SK-N-SH (cell line): ENCODE measurements at regions not wholly inside any gene's neighbourhood (a gene's known extent, or its start where the extent isn't known, plus 50 kb on each side); places are given as distances from the start of the nearest gene placed in this dataset.

Experiments
- CTCF ChIA-PET: fragments of 300-600, 350-600 bp; formaldehyde crosslinking; extraction: SDS; loops from one replicate; lab custom pipeline; 2021; lab: Yijun Ruan, JAX
- POLR2A ChIA-PET: fragments of 350-600 bp; sonication (Branson Sonifier 250); formaldehyde crosslinking; extraction: SDS; loops from one replicate; lab custom pipeline; 2020; ENCODE audit warnings: antibody characterized with exemption, inconsistent platforms; lab: Yijun Ruan, JAX
- DNase-seq: peaks from one replicate; pipeline ENCODE4 v3.0.0; 2012
- H2AFZ ChIP-seq: fragments of 200-600 bp; sonication (generic); 2 replicates; pipeline ENCODE4 v1.8.1; 2016; ENCODE audit warnings: antibody characterized with exemption, mild to moderate bottlenecking, low read depth
- H3F3A ChIP-seq: fragments of 200-600 bp; sonication (generic); replicated peaks from 2 replicates; pipeline ENCODE3; 2016; ENCODE audit warnings: antibody characterized with exemption, mild to moderate bottlenecking; ENCODE audit not compliant: insufficient read depth
- H3K27ac ChIP-seq, 2 experiments: fragments of 200-500 bp in 1 of 2; fragments of 200-600 bp in 1 of 2; sonication (Bioruptor generic) in 1 of 2; sonication (generic), shearing (Covaris generic) in 1 of 2; 2 replicates each; pipeline versions ENCODE4 v1.5.1 to v1.6.1; 2014 to 2016; ENCODE audit warnings: low read depth in 2 of 2, inconsistent platforms in 1 of 2, low read length in 1 of 2, mild to moderate bottlenecking in 1 of 2, mixed read lengths in 1 of 2
- H3K27me3 ChIP-seq: fragments of 200-600 bp; sonication (generic), shearing (Covaris generic); 2 replicates; pipeline ENCODE4 v1.6.1; 2016; ENCODE audit warnings: mixed run types; ENCODE audit not compliant: insufficient read depth
- H3K36me3 ChIP-seq, 2 experiments: fragments of 200-500 bp in 1 of 2; fragments of 200-600 bp in 1 of 2; sonication (Bioruptor generic) in 1 of 2; sonication (generic) in 1 of 2; replicated peaks in 1 of 2; 2 replicates each; pipeline versions ENCODE3 to v1.5.1; 2014 to 2016; ENCODE audit warnings: low read length in 1 of 2, mild to moderate bottlenecking in 1 of 2; ENCODE audit not compliant: insufficient read depth in 2 of 2, control insufficient read depth in 1 of 2
- H3K4me1 ChIP-seq, 2 experiments: fragments of 200-500 bp in 1 of 2; fragments of 200-600 bp in 1 of 2; sonication (Bioruptor generic) in 1 of 2; sonication (generic), shearing (Covaris generic) in 1 of 2; 2 replicates each; pipeline versions ENCODE4 v1.5.1 to v1.6.1; 2014 to 2016; ENCODE audit warnings: low read depth in 1 of 2, low read length in 1 of 2, mixed run types in 1 of 2; ENCODE audit not compliant: insufficient read depth in 2 of 2, control insufficient read depth in 1 of 2
- H3K4me2 ChIP-seq: fragments of 200-600 bp; sonication (generic), shearing (Covaris generic); 2 replicates; pipeline ENCODE4 v1.6.1; 2017; ENCODE audit warnings: mixed run types
- H3K4me3 ChIP-seq, 2 experiments: fragments of 200-500 bp in 1 of 2; fragments of 200-600 bp in 1 of 2; sonication (Bioruptor generic) in 1 of 2; sonication (generic), shearing (Covaris generic) in 1 of 2; 2 replicates each; pipeline versions ENCODE4 v1.5.1 to v1.8.1; 2014 to 2016; ENCODE audit warnings: low read depth in 2 of 2, inconsistent platforms in 1 of 2, low read length in 1 of 2, mild to moderate bottlenecking in 1 of 2, mixed read lengths in 1 of 2, moderate library complexity in 1 of 2
- H3K79me2 ChIP-seq: fragments of 200-600 bp; sonication (generic); 2 replicates; pipeline ENCODE4 v1.8.1; 2017; ENCODE audit warnings: mild to moderate bottlenecking; ENCODE audit not compliant: insufficient read depth
- H3K9ac ChIP-seq: fragments of 200-600 bp; sonication (generic); 2 replicates; pipeline ENCODE4 v1.6.1; 2017; ENCODE audit warnings: mixed run types
- H3K9me2 ChIP-seq: fragments of 200-600 bp; sonication (generic); 2 replicates; pipeline ENCODE4 v1.6.1; 2017; ENCODE audit warnings: mixed run types
- H3K9me3 ChIP-seq: fragments of 200-600 bp; sonication (generic); 2 replicates; pipeline ENCODE4 v1.6.1; 2017; ENCODE audit warnings: mixed run types, mild to moderate bottlenecking, moderate library complexity
- H4K20me1 ChIP-seq: fragments of 200-600 bp; sonication (generic); 2 replicates; pipeline ENCODE4 v1.6.1; 2017; ENCODE audit warnings: mild to moderate bottlenecking, mixed run types; ENCODE audit not compliant: insufficient read depth
- ELF1 ChIP-seq: IDR thresholded peaks from 2 replicates; pipeline ENCODE4 v1.4.0; 2012
- EP300 ChIP-seq, 2 experiments: IDR thresholded peaks; 2 replicates each; pipeline versions ENCODE4 v1.4.0 to v1.6.1; 2012; ENCODE audit warnings: borderline replicate concordance in 1 of 2, low read depth in 1 of 2, low read length in 1 of 2
- EZH2phosphoT487 ChIP-seq: fragments of 200-600 bp; sonication (generic); IDR thresholded peaks from 2 replicates; pipeline ENCODE4 v1.6.1; 2017; ENCODE audit warnings: low read depth, mixed run types, mild to moderate bottlenecking, antibody characterized with exemption, moderate library complexity, borderline replicate concordance
- FOXJ3 ChIP-seq: sonication (generic); formaldehyde crosslinking; IDR thresholded peaks from 2 replicates; pipeline ENCODE4 v1.5.1; 2020; ENCODE audit warnings: mild to moderate bottlenecking, missing genetic modification reagents
- MXI1 ChIP-seq: IDR thresholded peaks from 2 replicates; pipeline ENCODE4 v1.6.1; 2012; ENCODE audit warnings: mild to moderate bottlenecking, low read depth, low read length, improper control_type of control experiment
- NRF1 ChIP-seq: IDR thresholded peaks from 2 replicates; pipeline ENCODE4 v1.6.1; 2012; ENCODE audit warnings: low read depth, mild to moderate bottlenecking, low read length
- RCOR1 ChIP-seq: fragments of 150-350 bp; IDR thresholded peaks from 2 replicates; pipeline ENCODE4 v1.6.1; 2017; ENCODE audit warnings: antibody characterized with exemption, low read length
- RFX5 ChIP-seq: IDR thresholded peaks from 2 replicates; pipeline ENCODE4 v1.6.1; 2012; ENCODE audit warnings: mild to moderate bottlenecking, improper control_type of control experiment, low read length
- WGBS: methylation state at CpG from one replicate; pipeline ENCODE4 v1.1.6; 2017; ENCODE audit warnings: low lambda C conversion rate; 5-methylcytosine and 5-hydroxymethylcytosine counted together
- TF ChIP-seq, protein P1 (sequence below): IDR thresholded peaks from 2 replicates; pipeline ENCODE4; 2012
- TF ChIP-seq, protein P2 (sequence below): fragments of 150-350 bp; IDR thresholded peaks from 2 replicates; pipeline ENCODE4 v1.6.1; 2017; ENCODE audit warnings: antibody characterized with exemption, low read length, low read depth, borderline replicate concordance
- TF ChIP-seq, protein P3 (sequence below): fragments of 150-350 bp; IDR thresholded peaks from 2 replicates; pipeline ENCODE4 v1.6.1; 2016; ENCODE audit warnings: mild to moderate bottlenecking, low read depth, low read length
- TF ChIP-seq, protein P4 (sequence below): IDR thresholded peaks from 2 replicates; pipeline ENCODE4 v1.6.1; 2012; ENCODE audit warnings: mild to moderate bottlenecking, low read depth, low read length, moderate library complexity

DNA sequence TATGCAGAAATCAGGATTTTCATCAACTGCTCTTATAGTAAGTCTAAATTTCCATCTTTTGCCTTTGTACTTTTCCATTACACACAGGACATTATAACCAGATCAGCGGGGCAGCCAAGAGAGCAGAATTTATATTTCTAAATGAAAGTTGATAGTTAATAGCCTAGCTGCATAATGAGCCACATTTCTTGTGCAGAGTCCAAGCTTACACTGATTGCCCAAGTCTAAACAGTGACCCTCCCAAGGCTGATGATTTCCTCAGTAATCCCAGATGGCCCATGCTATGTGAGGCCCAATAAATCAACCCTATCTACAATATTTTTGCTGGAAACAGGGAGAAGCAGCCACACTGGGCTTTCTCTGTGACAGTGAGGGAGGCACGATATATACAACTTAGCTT is 475.8 kb upstream of the KCNMB2 start:
- Histone ChIP-seq H3K79me2 (no peaks in the 10 kb centered on the region), H3K36me3 (no peaks in the 10 kb centered on the region), H3K9ac (no peak overlapping the region), H3F3A (no peaks in the 10 kb centered on the region), H3K4me2 (no peak overlapping the region), H3K27me3 (no peaks in the 10 kb centered on the region), H3K27ac (no peak overlapping the region; a peak in 1 of 4 replicates), H3K9me2 (no peaks in the 10 kb centered on the region), H3K4me3 (no peak overlapping the region), H2AFZ (no peak overlapping the region; the same call in 1 of the 2 replicates), H3K4me1 (peaks cover 2 to 9% of the 10 kb centered on the region in 2 experiments; a peak in 2 of 4 replicates), H4K20me1 (no peaks in the 10 kb centered on the region), H3K9me3 (no peaks in the 10 kb centered on the region)
- DNase-seq, result no peak
- POLR2A ChIA-PET, result no interaction called here
- CTCF ChIA-PET, result interaction anchor here (0.9 kb wide), 1 partner anchor 21 kb away, joined by 3 read pairs; no protein-coding TSS in a partner anchor
- TF ChIP-seq FOXJ3 (CRISPR knock-in tag) (no peak), MXI1 (no peak), NRF1 (no peak), ELF1 (no peak), EZH2phosphoT487 (no peak), RFX5 (no peak), EP300 (IDR thresholded peaks at IDR 0.05; ENCODE audit: borderline replicate concordance in 1 of 2, low read depth in 1 of 2, low read length in 1 of 2) (no peak), RCOR1 (no peak)
- TF ChIP-seq, protein P1, sequence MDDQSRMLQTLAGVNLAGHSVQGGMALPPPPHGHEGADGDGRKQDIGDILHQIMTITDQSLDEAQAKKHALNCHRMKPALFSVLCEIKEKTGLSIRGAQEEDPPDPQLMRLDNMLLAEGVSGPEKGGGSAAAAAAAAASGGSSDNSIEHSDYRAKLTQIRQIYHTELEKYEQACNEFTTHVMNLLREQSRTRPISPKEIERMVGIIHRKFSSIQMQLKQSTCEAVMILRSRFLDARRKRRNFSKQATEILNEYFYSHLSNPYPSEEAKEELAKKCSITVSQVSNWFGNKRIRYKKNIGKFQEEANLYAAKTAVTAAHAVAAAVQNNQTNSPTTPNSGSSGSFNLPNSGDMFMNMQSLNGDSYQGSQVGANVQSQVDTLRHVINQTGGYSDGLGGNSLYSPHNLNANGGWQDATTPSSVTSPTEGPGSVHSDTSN, result no peak
- TF ChIP-seq, protein P2, sequence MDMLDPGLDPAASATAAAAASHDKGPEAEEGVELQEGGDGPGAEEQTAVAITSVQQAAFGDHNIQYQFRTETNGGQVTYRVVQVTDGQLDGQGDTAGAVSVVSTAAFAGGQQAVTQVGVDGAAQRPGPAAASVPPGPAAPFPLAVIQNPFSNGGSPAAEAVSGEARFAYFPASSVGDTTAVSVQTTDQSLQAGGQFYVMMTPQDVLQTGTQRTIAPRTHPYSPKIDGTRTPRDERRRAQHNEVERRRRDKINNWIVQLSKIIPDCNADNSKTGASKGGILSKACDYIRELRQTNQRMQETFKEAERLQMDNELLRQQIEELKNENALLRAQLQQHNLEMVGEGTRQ, result no peak
- TF ChIP-seq, protein P3, sequence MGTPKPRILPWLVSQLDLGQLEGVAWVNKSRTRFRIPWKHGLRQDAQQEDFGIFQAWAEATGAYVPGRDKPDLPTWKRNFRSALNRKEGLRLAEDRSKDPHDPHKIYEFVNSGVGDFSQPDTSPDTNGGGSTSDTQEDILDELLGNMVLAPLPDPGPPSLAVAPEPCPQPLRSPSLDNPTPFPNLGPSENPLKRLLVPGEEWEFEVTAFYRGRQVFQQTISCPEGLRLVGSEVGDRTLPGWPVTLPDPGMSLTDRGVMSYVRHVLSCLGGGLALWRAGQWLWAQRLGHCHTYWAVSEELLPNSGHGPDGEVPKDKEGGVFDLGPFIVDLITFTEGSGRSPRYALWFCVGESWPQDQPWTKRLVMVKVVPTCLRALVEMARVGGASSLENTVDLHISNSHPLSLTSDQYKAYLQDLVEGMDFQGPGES, result no peak
- TF ChIP-seq, protein P4, sequence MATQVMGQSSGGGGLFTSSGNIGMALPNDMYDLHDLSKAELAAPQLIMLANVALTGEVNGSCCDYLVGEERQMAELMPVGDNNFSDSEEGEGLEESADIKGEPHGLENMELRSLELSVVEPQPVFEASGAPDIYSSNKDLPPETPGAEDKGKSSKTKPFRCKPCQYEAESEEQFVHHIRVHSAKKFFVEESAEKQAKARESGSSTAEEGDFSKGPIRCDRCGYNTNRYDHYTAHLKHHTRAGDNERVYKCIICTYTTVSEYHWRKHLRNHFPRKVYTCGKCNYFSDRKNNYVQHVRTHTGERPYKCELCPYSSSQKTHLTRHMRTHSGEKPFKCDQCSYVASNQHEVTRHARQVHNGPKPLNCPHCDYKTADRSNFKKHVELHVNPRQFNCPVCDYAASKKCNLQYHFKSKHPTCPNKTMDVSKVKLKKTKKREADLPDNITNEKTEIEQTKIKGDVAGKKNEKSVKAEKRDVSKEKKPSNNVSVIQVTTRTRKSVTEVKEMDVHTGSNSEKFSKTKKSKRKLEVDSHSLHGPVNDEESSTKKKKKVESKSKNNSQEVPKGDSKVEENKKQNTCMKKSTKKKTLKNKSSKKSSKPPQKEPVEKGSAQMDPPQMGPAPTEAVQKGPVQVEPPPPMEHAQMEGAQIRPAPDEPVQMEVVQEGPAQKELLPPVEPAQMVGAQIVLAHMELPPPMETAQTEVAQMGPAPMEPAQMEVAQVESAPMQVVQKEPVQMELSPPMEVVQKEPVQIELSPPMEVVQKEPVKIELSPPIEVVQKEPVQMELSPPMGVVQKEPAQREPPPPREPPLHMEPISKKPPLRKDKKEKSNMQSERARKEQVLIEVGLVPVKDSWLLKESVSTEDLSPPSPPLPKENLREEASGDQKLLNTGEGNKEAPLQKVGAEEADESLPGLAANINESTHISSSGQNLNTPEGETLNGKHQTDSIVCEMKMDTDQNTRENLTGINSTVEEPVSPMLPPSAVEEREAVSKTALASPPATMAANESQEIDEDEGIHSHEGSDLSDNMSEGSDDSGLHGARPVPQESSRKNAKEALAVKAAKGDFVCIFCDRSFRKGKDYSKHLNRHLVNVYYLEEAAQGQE, result no peak
- 81% methylated on average over 2 of the region's 2 CpGs for WGBS
